HG03196 (cell line): ENCODE measurements at regions not wholly inside any gene's neighbourhood (a gene's known extent, or its start where the extent isn't known, plus 50 kb on each side); places are given as distances from the start of the nearest gene placed in this dataset.

Experiments
- ATAC-seq: cut with Tn5 transposase; IDR thresholded peaks from one replicate; pipeline ENCODE4 v1.9.1; 2021; ENCODE audit not compliant: unreplicated experiment

DNA sequence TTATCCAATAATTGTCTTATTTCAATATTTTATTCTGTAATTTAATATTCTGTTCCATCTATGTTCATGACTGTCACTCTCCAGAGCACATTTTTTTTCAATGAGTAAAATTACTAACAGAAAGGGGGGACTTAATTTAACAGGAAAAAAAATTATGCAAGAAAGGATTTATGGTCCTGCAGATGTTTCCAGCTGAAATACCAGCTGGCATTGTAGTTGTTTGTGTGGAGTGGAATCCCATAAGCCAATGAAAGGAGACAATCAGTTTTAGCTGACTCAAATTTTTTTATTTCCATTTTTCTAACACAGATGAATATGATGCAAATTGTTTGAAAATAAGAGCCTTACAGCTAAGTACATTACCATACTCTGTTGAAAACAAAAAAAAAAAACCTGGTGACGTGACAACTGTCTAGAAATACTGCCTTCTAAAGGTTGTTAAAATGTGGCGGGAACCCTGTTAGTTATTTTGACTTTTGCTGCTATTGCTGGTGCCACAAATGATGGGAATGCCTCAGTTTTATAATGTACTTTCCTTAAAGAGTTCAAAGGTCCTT lies 389.1 kb downstream of the ETS1 start:
- no peak for ATAC-seq

DNA sequence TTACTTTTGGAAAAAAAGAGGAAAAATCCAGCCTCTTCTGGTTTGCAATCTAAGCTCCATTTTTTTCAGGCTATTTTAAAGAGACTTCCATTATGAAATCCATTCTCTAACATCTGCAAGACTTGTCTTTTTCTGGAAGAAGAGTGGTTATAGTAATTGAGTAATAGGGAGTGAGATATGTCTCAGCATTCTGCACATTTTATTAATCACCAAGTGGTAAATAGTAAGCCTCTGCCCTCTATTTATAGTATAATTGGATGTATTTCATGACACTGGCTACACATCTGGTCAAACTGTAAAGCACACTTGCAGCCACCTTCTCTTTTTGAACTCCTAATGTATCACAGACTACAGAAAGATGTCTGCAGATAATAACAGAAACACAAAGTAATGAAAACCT lies 391.1 kb downstream of the ETS1 start:
- no peak for ATAC-seq

DNA sequence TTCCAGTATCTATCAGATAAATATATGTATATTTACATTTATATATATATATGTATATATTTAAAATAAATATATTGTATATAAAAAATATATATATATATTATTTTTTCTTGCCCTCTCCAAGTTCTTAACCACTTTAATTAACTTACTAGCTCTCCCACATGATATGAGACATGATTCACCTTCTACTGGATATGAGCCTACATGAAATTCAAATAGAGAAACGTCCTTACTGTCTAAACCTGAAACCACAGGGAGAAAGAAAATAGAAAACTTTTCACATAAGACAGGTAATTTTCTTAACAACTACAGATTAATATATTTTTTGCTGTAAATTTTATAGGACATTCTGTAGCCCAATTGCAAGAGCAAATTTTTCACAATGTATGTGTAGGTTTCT lies 391.6 kb downstream of the ETS1 start:
- ATAC-seq, result no peak

DNA sequence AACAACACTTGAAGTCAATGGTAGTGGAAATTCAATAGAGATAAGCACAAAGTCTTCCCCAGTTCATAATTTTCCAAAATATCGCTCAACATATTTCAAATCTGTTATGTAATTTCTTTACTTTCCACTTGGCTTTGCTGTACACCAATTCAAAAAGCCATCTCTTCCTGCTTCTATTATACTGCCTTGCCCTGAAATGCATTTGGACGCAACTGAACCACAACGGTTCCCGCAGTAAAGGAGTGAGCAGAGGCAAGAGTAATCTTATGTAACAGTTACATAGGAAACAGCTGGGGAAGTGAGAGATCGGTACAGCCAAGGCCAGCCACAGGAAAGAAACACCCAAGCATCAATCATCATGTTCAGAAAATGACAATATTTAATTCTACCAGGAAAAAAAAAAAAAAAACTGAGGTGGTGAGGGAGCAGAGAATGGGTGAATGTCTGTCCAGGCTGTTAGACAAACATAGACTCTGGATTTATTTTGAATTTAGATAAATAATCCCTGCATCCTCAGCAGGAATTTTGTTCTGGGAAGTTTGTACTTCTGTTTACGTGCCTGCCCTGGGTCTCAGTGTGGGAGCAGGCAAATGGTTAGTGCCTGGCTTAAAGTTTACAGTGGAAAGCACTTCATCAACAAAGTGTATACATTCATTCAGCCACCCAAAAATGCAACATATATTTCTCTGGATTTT lies 392.2 kb downstream of the ETS1 start:
- ATAC-seq, result no peak

DNA sequence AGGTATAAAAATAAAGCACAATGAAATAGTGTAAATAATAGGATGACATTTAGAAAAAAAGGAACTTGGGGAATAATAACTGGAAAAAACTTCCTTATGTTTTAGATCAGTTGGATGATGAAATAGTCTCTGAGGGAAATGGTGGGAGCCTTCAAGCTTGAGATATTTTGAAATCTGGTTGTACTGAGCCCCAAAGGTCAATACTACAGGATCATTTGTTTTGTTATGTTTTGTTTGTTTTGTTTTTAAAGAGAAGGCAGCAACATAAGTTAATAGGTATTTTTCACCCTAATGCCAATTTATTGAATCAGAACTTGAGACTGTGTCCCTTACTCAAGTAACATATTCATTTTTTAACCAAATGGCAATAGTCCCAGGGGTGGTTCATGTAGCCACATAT lies 393.1 kb downstream of the ETS1 start:
- ATAC-seq, result no peak

DNA sequence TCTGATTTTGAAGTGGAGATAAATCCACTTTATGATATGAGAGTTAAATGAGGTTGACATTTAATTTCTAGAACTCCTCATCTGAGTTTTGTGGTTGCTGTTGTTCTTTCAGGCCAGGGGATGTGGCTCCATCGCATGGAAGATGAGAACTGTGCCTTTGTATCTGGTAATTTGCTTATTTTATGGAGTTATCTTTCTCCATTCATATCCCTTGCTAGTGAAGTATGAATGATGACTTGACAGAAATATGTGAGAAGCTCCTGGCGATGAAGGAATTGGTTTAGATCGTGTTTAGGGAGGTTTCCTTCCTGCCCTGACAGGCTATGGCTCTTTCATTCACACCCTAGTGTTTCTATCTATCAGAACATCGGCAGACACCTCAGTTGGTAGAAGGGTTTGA lies 393.7 kb downstream of the ETS1 start:
- no peak for ATAC-seq

DNA sequence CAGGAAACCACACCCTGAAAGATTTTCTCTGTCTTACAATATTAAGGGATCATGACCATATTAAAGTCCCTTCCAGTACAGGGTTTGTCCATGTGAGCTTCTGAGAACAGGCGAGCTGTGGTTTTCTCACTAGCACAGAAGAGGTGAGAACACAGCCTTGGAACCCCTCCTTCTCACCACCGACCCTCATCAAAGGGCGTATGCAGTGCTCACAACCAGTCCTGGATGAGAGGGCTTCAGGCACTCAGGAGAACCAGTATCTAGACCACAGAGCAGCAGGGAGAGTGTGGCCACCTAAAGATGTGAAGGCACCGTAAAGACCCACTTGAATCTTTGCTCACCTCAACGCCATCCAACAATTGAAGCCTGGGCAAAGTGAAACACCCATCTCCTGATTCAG lies 397.0 kb downstream of the ETS1 start:
- ATAC-seq, result no peak

DNA sequence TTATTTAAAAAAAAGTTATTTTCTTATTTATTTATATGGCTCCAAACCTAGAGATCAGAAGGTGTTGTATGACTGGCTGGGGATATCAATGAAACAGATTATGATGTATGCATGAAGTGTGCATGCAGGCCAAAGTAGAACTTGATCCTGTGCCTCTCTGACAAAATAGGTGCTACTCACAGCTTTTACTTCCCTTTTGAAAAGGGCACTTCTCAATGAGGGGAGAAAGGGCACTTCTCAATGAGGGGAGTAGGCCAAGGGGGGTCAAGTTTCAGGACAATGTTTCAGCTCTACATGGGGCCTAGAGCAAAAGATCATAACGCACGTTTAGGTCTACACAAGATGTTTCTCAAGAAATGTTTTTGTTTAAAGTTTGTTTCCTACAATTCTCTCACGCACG lies 397.5 kb downstream of the ETS1 start:
- no peak for ATAC-seq

DNA sequence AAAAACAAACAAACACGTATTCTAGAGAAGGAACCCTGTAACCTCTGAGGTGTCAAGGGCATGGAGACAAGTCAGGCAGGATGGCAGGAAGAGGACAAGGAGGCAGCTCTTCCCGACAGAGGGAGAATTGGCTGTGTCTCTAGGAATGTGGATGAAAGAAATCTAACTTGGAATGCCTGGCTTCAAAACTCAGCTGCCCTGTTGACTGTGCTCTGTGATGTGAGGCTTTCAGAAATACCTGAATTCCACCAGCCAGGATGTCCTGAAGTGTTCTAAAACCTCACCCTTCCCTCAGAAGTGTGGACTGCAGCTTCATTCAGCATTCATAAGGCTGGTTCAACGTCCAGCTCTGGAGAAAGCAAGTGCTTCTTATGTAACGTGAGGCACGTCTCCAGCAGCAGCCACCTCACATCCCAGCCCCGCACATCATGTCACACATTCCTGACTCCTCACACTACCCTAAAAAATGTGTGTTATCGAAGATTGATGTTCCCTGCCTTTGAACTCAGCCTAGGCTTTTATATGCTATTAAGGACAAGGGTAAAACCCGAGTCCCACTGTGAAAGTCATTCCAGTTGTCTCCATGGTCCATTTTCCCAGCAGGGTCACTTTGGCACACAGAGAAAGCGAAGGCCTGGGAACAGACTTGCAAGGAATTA lies 398.9 kb downstream of the ETS1 start:
- ATAC-seq, result no peak

DNA sequence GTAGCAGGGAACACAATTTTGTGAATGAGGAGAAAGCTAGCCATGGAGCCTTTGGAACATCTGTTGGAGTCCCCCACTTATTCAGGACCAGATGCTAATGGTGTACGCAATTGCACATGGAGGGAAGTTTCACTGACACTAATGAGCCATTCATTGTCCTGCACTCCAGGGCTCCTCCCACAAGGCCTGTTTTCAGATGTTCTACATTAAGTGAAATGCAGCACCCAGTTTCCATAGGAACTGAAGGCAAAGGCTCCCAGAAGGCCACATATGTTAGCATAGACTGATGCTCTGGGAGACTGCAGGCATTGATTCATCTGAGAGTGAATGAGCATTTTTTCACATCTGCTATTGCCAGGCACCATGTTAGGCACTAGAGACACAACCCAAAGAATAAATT lies 399.5 kb downstream of the ETS1 start:
- no peak for ATAC-seq

DNA sequence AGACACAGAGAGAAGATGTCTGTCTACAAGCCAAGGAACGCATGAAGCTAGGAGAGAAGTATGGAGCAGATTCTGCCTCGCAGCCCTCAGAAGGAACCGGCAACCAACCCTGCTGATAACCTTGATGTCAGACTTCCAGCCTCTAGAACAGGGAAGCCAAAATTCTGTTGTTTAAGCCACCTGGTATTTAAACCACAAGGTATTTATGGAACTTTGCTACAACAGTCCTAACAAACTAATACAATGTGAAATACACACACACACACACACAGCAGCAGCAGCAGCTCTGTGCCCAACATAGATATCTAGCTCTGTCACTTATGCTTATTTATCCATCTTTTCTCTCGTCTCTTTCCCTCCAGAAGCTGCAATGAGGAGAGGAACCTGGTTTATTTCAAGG lies 400.0 kb downstream of the ETS1 start:
- no peak for ATAC-seq

DNA sequence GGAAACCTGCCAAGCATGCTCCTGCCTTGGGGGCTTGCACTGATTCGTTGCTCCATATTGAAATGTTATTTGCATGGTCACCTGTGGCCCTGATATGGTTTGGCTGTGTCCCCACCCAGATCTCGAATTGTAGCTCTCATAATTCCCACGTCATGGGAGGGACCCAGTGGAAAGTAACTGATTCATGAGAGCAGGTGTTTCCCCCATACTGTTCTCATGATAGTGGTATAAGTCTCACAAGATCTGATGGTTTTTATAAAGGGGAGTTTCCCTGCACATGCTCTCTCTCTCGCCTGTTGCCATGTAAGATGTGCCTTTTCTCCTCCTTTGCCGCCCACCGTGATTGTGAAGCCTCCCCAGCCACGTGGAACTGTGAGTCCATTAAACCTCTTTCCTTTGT lies 402.4 kb downstream of the ETS1 start:
- ATAC-seq, result no peak

DNA sequence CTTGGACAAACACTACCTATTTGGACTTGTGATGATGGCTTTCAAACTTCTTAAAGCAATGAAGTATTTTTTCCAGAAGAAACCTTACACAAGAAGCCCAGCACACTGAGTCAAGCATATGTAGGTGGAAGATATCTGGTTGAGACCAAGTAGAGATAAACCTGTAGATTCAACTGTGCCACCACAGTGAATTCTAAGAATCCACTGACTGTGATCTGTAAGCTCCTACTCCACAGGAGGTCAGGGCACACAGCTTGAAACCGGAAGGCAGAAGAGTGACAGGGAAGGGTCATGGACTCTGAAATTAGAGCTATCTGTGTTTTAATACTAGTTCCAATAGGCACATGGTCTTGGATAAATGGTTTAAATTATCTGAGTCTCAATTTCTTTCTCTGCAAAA lies 404.5 kb downstream of the ETS1 start:
- ATAC-seq, result no peak

DNA sequence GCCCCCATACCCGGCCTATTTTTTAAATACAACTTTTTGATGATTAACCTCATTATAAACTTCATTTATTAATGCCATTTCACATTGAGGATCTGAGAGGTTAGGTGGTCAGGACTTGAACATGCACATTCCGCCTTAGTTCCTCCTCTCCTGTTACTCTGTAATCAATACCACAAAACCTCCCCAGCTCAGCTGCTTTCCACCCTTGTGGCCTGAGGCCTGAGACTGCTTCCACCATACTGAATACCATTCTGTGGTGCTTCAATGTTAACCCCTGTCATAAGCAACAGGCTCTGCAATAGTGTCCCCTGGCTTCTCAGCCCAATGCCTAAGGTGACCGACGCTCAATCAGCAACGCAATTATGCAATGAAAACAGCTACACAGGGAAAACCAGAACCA lies 405.4 kb downstream of the ETS1 start:
- ATAC-seq, result no peak

DNA sequence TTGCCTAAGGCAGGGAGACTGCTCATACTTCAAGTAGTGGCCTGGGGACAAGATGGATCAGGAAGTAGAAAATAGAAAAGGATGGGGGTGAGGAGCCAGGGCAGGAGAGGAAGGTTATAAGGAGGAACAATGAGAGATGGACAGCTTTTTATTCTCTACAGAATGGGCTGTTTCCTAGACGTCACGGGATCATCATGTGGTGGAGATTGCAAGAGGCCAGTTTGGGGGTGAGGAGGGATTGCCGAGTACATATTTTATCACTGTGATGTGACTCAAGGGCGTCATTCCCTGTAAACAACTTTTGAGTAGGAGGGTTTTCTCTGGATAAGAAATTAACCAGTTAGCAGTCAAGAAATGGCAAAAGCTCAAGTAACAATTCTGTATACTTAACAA lies 406.3 kb downstream of the ETS1 start:
- no peak for ATAC-seq

DNA sequence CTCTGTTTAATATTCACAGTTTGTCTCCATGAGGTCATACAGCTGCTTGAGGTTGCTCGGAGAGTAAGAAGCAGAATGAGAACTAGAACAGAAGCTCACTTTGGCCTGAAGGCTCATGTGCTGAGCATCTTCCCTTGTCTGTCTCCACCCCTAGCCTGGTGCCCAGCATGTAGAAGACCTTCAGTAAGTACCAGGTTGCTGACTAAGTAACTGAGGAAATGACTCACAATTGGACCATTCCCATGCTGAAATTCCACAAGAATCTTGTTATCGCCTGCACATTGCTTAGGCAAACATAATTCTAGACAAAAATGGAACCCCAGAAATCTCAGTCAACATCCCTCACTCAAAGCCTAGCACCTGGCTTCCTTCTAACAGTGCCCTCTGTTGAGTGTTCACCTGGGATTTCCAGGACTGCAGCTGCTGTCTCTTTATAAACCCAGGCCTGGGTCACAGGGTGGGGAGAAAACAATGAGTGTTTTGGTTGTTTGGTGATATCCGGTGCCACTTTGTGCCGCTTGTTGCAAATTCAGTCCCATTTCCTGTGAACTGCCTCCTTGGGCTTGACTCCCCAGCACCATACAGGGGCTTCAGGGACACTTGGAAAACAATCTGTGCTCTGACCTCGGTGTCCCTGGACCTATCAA lies 406.8 kb downstream of the ETS1 start:
- ATAC-seq, result no peak

DNA sequence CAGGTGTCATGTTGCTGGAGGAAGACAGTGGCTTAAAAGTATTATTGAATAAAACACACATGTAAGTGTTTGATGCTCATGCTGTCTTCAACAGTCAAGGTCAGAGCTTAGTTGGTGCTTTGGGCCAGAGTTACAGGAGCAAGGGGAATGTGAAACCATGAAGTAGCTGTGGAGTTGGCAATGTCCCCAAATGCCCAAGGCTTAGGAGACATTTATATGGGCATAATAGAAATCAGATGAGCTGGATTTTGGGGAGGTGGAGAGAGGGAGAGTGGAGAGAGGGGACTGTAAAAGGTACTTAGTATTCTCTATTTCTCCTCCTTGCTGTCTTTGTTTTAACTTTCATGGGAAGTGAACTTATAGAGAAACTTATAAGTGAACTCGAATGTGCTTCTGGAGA lies 407.8 kb downstream of the ETS1 start:
- ATAC-seq, result no peak

DNA sequence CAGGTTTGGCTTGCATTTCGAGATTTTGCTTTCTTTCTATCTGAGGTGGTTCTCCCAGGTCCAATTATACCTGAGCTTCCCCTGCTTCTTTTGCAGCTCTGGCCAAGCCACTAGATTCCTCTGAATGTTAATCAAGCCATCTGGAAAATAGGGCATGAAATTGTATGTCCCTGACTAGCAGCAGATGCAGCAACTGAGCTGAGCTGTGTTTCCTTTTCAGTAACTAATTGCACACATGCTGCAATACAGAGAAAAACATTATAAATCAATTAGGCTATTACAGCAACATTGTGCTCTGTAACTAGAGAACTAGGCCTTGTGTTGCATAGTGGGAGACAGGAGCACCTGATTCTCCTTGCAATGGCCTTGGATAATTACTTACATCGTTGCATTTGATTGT lies 408.3 kb downstream of the ETS1 start:
- ATAC-seq, result no peak

DNA sequence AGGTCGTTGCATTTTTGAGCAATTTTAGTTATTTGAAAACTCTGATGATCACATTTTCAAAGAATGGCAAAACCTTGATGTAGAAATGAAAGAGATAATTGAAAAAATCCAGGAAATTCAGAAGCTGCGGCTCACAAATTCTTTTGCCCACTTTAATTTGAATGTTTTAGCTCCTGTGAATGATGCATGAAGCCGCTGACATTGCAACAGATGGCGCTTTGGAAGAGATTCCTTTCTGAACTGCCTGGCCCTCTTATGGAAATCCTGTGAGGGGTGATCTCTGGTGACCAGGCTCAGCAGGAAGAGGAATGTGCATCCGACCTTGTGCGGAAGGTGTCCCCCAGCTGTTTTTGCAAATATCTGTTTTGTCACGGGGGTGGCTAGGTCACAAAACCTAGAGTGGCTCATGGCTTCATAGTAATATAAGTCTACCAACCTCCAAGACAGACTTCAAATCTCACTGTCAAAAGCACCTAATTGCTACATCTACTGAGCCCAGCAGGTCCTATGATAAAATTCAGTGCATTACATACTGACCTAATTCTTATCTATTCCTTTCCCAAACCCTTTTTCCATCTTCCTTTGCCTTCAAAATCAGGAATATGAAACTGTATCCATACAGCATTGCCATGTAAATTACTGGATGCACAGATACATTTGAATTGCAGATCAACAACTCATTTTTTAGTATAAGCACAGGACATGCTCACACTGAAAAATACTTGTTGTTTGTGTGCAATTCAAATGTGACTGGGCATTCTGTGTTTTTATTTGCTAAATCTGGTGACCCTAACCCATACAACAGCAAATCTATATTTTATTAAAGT lies 412.7 kb downstream of the ETS1 start:
- no peak for ATAC-seq

DNA sequence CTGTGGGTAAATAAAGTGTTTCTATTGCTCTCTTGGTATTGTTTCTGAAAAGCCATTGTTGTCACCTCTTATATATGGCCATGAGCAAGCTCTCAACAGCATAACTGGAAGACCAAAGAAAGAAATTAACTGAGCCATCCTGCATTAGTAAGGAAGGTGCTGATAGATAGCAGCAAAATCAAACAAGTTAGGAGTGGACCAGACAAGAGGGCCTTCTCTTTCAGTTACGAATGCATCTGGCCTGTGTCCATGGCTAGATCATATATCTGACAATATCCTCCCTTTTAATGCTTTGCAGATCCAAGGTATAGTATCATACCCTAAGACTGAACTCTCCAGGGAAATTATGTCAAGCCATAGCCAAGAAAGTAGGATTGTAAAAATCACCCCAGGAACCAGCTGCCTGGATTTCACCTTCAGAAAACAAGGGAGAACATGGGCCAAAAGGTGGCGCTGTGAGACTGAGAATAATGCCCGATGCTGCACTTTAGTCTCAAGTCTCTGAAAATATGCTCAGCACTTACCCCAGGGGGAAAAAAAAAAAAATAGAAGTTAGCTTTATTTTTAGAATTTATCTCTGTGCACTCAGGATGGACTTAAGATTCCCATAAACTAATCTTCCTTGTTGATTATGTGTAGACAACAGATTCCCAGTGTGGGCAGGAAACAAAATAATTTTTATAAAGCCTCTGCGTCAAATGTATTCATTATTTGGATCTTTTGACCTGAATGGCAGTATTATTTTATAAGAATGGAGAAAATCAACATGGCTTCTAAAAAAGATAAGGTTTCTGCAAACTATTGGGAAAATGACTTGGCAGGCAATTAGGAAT lies 415.1 kb downstream of the ETS1 start:
- ATAC-seq, result no peak

DNA sequence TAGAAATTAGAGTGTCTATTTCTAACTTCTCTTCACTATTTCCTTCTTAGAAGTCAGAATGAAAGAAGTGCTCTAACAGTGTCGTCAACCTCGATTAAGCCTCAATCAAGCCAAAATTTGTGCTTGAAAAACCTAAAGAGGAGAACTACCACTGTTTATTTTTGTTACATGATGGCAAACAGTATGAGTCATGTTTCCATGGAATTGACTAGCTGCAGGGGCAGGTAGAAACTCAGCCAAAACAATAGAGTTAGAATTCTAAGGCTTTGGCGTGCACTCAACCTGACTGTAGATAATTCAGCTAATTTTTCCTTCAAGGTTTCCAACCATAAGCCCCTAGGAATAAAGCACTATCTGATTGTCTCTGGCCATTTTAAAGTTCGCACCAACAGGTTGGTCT lies 415.9 kb downstream of the ETS1 start:
- no peak for ATAC-seq
